ENCODE measurements at regions not wholly inside any gene's neighbourhood (a gene's known extent, or its start where the extent isn't known, plus 50 kb on each side); places are given as distances from the start of the nearest gene placed in this dataset.
"Not testable (repeated sequence)": the region's sequence is repeated elsewhere in the genome, so short reads cannot be mapped to it uniquely, and the experiment has no call there.

DNA sequence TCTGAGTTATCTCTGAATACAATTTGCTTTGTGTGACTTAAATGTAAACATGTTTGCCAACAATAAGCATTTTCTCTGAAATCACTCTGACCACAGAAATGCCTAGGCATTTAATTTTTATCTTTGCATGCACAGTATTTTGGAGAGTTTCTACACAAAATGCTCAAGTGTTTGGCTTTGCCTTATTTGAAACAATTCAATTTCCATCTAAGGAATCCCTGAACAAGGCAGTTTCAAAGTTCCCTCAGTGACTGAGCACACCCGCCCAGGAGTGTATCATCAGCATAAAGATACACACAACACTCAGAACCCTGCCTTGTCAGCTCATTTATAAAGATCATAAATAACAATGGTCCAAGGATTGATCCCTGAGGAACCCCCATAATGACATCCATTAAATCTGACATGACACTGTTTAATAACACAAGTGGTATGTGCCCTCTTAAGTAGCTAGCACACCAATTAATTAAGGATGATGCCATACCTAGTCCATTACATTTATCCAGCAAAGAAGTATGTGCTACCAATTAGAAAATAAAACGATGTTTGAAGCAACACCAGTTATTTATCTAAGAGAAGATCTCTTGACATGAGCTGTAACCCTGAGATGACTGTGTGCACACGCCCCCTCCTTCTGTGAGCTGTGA is 585.8 kb downstream of the ADGRL2 start:
- DNase-seq, result no peak

DNA sequence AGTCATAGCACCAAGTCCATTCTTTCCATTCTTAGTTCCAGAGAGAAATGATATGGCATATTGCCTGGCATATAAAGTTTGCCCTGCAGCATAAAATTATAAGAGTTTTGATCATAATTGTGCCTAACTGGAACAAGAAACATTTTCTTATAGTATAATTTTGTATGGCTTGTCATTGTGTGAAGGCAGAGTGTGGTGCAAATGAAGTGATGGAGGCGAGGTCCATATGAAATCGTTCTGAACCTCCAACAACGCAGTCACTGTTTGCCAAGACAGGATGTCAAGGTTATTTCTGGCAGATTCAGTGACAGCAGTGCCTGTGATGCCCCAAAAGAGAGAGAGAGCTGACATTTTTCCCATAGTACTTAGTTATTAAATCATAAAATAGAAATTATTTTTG is 584.0 kb downstream of the ADGRL2 start:
- DNase-seq, result no peak

DNA sequence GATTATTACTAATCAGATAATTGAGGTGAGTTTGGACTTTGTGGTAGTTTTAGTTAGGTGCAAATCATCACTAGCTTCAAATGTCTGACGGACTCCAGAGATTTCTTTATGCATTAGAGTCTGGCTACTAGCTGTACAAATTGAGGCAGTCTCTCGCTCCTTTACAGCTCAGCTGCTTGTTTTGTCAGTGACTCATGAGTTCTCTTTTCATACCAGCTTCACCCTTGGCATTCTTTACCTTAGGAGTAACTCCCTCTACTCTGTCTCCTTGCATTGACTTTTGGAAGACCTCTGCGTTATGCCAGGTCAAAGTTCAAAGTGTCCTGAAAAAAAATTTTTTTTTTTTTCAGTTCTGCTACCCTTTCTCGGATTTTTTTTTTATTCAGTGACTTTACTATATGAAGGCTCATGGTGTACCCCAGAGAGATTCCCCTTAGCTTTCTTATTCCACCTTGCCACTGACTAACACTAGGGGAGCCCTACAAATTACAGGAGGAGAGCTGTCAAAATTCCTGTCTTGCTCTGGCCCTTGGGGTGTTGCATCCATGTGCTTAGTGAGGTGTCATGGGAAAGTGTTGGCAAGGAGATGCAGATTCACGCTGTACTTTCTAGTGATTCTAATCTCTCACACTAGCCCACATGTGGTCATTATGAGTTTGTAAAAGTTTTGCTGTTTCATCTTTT is 576.6 kb downstream of the ADGRL2 start:
- no peak for DNase-seq

DNA sequence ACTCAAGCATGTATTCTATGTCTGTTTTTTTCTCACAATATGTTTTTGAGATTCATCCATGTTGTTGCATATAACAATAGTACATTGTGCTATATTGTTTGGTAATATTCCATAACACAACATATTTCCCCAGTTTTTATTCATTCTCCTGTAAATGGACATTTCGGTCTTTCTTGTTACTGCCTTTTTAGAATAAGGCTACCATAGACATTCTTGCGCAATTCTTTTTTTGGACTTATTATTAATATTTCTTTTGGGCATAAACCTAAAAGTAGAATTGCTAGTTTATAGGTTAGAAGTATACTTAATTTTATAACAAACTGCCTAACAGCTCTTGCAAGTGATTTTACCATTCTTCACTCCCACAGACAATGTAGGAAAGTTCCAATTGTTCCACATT is 573.0 kb downstream of the ADGRL2 start:
- DNase-seq, result no peak

DNA sequence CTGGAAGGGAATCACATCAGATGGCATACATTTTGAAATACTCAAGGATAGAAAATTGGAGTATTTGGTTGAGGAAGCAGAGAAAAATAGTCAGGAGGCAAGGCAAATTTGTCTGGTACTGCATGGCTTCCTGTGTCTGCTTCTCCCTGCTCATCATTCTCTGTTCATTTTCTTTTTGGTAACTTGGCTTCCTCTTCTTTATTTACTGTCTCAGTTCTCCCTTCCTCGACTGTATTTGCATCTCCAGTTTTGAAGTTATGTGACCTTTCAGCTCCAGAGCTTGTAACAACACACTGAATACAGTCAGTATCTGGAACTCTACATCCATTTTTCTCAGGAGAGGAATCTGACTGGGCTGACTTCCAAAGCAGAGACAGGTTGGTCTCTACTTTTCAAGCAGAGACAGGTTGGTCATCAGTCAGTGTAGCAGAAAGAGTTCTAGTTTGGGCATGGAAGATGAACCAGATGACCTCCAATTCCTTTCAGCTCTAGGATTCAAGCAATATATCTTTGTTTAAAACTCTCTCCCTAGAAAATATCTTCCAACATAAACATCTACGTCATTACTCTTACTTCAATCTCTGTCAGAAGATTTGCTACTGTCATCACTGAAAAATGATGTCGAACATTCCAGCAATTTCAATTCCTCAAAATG is 571.2 kb downstream of the ADGRL2 start:
- no peak for DNase-seq

DNA sequence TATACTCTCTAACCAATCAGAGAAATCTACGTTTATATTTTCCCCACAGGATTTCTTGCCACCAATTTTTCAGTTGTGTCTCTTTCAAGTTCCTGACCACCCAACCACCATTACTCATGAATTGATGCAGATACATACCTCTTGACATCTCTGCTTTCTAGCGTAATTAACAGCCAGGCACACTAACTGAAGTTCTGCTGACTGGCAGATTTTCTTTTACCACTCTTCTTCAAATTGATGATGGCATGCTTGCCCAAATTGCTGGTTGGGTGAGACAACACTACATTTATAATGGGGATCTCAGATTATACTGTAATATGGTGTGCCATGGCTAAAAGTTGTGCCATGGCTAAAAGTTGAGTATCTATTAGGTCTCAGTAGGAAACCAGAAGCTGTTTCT is 566.7 kb downstream of the ADGRL2 start:
- DNase-seq, result no peak

DNA sequence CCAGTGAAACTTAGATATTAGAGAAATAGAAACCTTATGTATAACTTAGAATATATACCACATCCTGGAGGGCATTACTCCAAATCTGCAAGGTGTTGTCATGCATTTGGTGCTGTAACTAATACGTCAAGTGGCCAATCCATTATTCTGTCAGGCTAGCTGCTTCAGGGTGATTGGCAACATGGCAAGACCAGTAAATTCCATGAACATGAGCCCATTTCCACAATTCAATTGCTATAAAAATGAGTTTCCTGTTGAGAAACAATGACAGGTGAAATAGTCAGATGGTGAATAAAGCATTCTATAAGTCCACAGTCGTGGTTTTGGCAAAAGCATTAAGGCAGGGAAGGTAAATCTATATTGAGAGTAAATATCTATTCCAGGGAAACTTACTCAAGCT is 566.0 kb downstream of the ADGRL2 start:
- DNase-seq, result no peak

DNA sequence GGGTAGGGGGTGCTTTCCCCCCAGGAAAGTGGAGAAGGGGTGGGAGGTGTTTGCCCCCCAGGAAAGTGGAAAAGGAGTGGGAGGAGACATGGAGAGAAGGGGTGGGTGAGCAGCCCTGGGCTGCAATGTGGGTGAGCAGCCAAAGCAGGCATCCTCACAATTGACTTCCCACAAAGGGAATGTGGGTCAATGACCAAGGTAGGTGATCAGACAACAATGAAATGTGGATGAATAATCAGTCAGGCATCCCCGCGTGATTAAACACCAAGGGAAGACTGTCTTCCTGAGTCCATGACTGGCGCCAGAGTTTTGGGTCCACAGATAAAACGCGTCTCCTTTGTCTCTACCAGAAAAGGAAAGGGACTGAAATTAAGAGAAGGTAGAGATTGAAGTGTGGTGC is 558.8 kb downstream of the ADGRL2 start:
- not testable (repeated sequence) for DNase-seq

DNA sequence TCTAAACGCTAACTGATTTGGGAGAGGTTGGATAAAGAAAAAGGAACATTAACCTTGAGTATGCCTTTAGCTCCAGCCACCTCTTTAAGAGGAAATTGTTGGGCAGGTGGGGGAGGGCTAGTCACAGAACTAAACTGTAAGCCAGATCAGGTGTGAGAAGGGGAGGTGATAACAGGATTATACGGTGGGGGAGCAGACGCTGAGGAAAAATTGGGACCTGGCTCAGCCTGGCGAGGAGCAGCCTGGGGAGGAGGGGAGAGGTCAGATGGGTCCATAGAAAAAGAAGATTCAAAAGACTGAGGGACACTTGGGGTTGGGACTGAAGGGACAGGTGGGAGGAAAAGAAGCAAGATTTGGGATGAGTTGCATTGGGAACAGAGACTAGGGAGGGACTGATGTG is 558.0 kb downstream of the ADGRL2 start:
- DNase-seq, result not testable (repeated sequence)

DNA sequence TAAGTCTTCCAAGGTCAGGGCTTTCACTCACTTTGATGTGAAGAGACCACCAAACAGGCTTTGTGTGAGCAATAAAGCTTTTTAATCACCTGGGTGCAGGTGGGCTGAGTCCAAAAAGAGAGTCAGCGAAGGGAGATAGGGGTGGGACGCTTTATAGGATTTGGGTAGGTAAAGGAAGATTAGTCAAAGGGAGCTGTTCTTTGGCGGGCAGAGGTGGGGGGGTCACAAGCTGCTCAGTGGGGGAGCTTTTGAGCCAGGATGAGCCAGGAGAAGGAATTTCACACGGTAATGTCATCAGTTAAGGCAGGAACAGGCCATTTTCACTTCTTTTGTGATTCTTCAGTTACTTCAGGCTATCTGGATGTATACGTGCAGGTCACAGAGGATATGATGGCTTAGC is 553.8 kb downstream of the ADGRL2 start:
- not testable (repeated sequence) for DNase-seq

DNA sequence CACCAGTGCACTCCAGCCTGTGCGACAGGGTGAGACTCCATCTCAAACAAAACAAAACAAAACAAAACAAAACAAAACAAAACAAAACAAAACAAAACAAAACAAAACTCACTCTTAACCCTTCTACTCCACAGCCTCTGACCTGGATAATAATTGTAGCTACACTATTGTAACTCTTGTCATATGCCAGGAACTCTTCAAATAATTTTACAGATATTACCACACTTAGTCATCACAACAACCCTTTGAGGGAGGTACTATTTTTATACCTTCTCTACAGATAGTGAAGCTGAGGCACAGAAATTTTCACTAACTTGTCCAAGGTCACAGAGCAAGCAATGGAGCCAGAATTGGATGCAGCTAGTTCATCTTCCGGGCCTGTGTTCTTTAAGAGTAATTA is 547.8 kb downstream of the ADGRL2 start:
- no peak for DNase-seq

DNA sequence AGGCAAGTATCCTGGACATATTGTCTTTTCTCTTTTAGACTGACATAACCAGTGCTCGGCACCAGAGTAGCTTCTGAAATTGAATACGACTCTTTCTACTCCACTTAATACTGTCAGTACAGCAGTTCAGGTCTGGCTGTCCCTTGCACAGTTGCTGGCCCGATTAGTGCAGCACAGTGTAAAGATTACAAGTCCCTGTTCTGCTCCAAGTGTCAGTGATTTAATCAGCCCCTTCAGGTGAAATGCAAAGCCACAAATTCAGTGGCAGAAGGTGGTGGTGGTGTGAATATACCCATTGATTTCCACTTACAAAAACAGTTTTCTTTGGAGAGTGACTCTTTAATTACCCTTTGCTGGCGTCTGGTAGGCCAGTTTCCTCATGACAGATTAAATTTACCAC is 545.4 kb downstream of the ADGRL2 start:
- DNase-seq, result no peak

DNA sequence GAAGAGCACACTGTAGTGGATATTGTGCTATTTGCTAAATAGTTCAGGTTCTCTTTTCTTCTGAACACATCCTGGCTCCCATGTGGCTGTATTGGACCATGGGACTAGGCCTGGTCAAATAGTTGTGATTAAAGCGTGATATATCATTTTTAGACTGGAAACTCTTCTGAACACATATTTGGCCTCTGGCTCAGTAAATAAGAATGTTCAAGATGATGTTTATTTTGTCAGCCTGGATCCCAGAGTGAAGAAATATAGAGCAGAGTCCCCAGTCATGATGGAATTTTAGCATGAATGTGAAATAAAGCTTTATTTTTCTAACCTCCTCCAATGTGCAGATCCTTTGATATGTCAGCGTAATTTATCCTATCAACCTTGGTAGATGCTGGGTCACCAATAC is 542.6 kb downstream of the ADGRL2 start:
- no peak for DNase-seq

DNA sequence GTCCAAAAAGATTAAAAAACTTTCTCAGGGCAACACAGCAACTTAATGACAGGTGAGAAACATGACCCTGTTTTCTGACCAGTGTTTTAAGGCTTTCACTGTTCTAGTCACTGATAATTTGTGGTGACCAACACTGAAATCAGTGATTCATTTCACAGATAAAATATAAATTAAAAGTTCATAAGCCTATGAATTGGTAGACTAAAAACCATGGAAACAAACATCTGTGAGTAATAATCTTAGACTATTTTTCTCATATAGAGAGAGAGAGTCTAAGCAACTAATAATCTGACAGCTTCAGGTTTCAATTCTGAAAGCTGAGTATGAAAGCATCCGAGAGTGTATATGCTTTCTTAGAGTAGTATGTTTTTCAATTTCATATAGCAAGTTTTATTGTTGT is 536.9 kb downstream of the ADGRL2 start:
- no peak for DNase-seq

DNA sequence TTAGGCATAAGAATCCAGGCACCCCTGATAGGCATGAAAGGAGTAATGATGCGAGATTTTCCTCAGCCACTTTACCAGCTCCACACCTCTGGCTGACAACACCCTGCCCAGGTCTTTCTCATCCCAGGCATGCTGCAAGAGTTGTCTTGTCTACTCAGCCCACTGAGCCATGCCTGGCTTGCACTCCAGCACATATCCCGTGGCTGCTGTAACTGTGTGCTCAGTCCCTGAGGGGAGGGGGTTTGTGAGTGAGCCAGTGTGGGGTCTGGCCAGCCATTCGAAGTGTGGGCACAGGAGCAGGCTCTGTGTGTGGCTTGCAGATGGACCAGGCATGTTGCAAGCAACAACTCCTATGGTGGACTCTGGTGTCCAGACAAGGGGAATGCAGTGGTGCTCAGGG is 529.6 kb downstream of the ADGRL2 start:
- DNase-seq, result no peak

DNA sequence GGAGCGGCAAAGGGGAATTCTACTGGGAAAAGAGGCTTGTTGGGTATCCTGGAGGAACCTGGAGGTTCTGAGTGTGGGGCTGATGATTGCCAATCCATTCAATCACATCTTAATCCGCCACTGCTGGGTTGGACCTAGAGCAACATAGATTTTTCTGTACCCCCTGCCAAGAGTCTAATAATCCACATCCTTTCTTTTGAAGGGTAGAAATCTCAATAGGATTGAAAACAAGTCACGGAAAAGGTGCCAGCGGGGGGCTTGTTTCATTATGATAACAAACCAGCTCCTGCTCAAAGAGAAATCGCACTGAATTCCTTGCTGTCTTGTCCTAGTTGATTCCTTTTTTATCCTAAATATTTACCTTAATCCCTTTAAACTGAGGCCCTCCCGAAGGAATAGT is 528.5 kb downstream of the ADGRL2 start:
- no peak for DNase-seq

DNA sequence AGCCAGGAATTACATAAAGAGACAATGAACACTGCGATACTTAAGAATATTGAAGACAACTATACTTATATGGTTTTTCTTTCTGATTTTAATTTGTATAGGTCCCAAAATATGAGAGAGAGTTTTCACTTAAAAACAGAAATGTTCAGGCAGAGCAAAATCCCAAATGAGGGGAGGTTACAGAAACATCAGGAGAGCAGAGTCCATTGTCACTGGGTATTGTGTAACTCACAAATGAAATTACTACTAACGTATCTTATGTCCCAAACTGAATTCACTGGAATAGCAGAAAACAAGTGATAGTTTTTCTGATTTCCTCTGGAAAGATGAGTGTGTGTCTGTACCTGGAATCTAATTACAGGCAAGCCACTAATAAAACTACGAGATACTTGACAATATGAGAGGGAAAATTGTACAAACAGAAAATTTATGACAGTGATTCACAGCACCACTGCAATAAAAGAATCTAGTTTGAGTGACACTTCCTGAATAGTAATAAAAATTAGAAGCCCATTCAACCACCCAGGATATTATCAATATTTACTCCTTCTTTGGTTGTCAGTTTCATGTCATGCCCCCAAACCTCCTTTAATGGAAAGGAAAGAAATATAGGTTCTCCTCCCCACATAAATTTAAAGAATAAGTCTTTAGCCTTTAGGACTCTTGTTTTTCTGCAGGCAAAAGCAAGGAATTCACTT is 522.6 kb downstream of the ADGRL2 start:
- DNase-seq, result no peak

DNA sequence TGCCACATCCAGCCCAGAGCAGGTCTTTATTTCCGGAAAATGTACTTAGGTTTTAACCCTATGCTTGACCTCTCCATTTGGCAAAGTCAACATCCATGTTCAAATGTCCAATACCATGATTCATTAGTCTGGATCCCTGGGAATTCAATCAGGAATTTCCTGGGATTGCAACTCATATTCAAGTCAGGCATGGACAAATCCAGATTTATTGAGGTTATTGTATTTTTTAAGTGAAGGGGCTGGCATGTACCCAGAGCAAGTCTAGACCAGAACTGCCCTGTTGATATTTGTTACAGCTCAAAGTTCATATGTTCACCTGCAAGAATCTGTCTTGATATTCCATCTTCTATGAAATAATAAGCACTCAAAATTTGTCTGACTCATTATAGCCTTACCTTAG is 521.1 kb downstream of the ADGRL2 start:
- DNase-seq, result no peak

DNA sequence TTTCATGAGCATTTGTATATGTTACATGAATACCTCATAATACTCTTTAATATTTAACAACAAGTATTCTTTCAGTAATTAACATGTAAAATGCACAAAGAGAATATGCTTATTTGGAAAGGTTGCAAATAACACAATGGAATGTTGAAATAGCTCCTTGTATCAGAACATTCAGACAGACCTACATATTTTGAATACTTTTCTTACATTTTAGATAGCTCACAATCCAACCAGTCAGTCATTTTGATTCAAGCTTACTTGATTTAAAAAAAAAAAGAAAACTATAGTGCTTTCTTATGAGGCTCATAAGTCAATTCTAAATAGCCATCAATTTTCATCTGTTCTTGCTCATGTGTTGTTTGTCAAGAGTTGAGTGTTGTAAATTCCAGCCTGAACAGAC is 518.8 kb downstream of the ADGRL2 start:
- DNase-seq, result no peak

DNA sequence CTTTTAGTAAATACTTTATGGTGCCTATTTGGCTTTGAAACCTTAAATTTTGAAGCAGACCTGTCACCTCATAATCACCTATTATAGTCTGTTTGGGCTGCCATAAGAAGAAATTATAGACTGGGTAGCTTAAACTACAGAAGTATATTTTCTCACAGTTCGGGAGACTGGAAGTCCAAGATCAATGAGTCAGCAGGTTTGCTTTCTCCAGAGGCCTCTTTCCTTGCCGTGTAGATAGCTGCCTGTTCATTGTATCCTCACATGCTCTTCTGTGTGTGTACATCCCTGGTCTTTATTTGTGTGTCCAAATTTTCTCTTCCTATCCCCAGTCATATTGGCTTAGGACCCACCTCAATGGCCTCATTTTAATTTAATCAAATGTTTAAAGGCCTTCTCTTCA is 518.2 kb downstream of the ADGRL2 start:
- no peak for DNase-seq

DNA sequence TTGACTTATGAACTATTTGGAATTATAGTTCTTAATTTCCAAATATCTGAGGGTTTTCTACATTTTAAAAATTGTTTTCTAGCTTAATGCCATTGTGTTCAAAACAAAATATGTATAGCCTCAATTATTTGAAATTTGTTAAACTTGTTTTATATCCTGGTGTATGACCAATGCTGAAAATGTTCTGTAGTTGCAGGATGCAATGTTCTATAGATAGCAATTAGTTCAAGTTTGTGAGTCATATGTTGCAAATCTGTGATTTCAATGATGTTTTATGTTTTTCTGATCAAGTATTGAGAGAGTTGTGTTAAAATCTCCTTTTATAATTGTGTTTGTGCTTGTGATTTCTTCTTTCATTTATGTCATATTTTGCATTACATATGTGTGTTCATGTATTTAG is 517.5 kb downstream of the ADGRL2 start:
- no peak for DNase-seq

DNA sequence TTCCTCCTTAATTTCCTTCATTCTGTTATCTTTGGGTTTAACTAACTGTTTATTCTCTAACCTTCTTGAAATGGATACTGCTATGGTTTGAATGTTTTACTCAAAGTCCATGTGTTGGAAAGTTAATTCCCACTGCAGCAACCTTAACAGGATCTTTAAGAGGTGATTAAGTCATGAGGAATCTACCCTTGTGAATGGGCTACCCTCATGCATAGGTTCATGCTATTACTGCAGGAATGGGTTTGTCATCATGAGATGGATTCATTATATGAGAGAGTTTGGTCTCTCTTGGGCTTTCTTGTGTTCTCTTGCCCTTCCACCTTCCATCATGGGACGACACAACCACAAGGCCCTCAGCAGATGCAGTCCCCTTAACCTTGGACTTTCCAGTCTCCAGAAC is 516.9 kb downstream of the ADGRL2 start:
- no peak for DNase-seq

DNA sequence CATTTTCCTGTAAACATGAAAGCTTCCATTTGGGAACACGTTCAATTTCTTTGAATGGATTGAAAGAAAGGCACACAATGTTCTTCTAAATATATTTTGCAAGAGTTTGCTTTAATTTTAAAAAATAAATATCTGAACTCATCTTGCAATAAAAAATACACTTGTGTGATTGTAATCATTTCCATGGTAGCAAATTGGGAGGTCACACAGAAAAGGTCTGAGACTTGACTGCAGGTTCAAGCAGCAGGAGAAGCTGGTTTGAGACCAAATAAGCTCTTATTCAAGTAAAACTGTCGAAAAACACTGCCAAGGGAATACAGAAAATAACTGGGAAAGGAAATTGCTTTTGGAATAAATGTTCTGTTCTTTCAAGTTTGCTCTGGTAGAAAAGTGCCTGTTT is 498.9 kb downstream of the ADGRL2 start:
- no peak for DNase-seq

DNA sequence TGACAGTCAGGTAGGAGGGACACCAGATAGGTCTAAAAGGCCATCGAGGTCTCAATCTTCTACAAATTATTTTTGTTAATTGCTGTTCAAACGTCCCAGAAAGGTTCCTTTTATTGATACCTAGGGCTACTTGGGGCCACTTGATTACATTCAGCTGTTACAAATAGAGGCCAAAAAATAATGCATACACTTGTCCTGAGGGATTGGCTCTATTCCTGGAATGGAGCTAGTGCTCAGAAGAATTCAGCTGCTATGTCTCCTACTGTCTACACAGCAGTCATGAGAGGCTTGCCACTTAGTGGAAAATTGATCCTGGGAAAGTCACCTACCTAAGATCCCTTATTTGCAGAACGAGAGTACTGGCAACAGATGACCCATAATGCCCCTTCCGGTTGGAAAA is 498.3 kb downstream of the ADGRL2 start:
- no peak for DNase-seq

Data from CD4-positive, alpha-beta T cell treated with Interferon gamma for 1 hour (primary cell).